Activated CD8-positive, alpha-beta T cell treated with anti-CD3 and anti-CD28 coated beads for 36 hours (primary cell): ENCODE measurements at regions not wholly inside any gene's neighbourhood (a gene's known extent, or its start where the extent isn't known, plus 50 kb on each side); places are given as distances from the start of the nearest gene placed in this dataset.

ENCODE experiments used
- ATAC-seq: fragments of 200-7000 bp; cut with Tn5 transposase; one replicate; pipeline ENCODE4 v1.10.0; 2021; ENCODE audit warnings: mild to moderate bottlenecking, moderate library complexity
- CTCF ChIA-PET: fragments of 350-600 bp; sonication (Branson Sonifier 250); formaldehyde crosslinking; loops from one replicate; lab custom pipeline; 2021; ENCODE audit warnings: antibody characterized with exemption; lab: Charles Lee
- POLR2A ChIA-PET: fragments of 350-600 bp; sonication (Branson Sonifier 250); formaldehyde crosslinking; loops from one replicate; lab custom pipeline; 2021; ENCODE audit warnings: antibody characterized with exemption; lab: Charles Lee
- DNase-seq: peaks from one replicate; pipeline ENCODE4 v3.0.0-alpha.2; 2020
- H3K27ac Mint-ChIP-seq: one replicate; pipeline ENCODE4 v1.8.0; 2021; ENCODE audit warnings: mild to moderate bottlenecking, mixed read lengths
- H3K27me3 Mint-ChIP-seq: one replicate; pipeline ENCODE4 v1.8.0; 2021; ENCODE audit warnings: mixed read lengths
- H3K36me3 Mint-ChIP-seq: one replicate; pipeline ENCODE4 v1.8.0; 2021; ENCODE audit warnings: low read depth, mixed read lengths
- H3K4me1 Mint-ChIP-seq: one replicate; pipeline ENCODE4 v1.8.0; 2021; ENCODE audit warnings: low read depth, mixed read lengths
- H3K4me3 Mint-ChIP-seq: one replicate; pipeline ENCODE4 v1.8.0; 2021; ENCODE audit warnings: mild to moderate bottlenecking, moderate library complexity, mixed read lengths
- H3K9me3 Mint-ChIP-seq: one replicate; pipeline ENCODE4 v1.8.0; 2021; ENCODE audit warnings: mixed read lengths
- intact Hi-C: fragments of 100-400 bp; cut with micrococcal nuclease; formaldehyde crosslinking; loops from one replicate; pipeline ENCODE4 v1.10.0; 2022
- TF ChIP-seq, protein P1 (sequence below): fragments of 200-600 bp; IDR thresholded peaks from one replicate; pipeline ENCODE4 v1.8.0; 2022; ENCODE audit warnings: antibody characterized with exemption, mild to moderate bottlenecking

DNA sequence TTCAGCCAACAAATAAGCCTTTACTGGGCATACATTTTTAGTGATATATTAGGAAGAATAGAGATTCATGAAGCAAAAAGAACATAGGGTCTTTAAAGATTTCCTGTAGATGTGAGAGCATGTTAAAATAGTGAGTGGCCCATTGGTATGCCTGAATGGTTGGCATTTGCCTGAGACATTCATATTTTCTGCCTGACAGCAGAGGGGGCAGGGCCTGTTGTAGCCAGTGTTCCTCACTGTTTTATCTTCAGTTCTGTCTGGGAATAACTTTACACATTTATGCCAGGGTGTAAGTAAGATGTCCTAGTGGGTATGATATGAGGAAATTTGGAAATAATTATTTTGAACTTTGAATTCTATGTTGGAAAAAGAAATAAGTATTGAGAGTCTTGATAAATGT, 704.7 kb upstream of the ARPP21 start:
- ChIA-PET CTCF (no interaction called here), POLR2A (no interaction called here)
- Mint-ChIP-seq H3K27me3 (no peaks in the 10 kb centered on the region), H3K27ac (no peak overlapping the region), H3K4me3 (no peak overlapping the region), H3K9me3 (peaks cover 11% of the 10 kb centered on the region), H3K36me3 (no peaks in the 10 kb centered on the region), H3K4me1 (no peaks in the 10 kb centered on the region)
- ATAC-seq (no peak), DNase-seq (no peak)
- TF ChIP-seq, protein P1, sequence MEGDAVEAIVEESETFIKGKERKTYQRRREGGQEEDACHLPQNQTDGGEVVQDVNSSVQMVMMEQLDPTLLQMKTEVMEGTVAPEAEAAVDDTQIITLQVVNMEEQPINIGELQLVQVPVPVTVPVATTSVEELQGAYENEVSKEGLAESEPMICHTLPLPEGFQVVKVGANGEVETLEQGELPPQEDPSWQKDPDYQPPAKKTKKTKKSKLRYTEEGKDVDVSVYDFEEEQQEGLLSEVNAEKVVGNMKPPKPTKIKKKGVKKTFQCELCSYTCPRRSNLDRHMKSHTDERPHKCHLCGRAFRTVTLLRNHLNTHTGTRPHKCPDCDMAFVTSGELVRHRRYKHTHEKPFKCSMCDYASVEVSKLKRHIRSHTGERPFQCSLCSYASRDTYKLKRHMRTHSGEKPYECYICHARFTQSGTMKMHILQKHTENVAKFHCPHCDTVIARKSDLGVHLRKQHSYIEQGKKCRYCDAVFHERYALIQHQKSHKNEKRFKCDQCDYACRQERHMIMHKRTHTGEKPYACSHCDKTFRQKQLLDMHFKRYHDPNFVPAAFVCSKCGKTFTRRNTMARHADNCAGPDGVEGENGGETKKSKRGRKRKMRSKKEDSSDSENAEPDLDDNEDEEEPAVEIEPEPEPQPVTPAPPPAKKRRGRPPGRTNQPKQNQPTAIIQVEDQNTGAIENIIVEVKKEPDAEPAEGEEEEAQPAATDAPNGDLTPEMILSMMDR, result no peak
- intact Hi-C loops, result no loop called here

DNA sequence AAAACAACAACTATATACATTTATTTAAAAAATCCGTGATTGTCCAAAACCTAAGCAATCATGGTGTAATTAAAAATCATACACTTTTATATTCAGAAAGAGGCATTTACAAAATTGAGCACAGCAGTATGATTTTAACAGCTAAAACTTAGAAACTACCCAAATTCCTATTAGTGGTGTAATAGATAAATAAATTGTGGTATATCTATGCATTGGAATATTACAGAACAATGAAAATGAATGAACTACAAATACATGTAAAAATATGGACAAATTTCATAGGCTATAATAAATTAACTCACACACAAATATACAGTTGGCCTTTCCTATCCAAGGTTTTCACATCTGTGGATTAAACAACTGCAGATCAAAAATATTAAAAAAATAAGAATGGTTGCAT, 700.5 kb upstream of the ARPP21 start:
- Mint-ChIP-seq H3K4me1 (no peaks in the 10 kb centered on the region), H3K9me3 (no peaks in the 10 kb centered on the region), H3K27ac (no peak overlapping the region), H3K36me3 (no peaks in the 10 kb centered on the region), H3K27me3 (no peaks in the 10 kb centered on the region), H3K4me3 (no peak overlapping the region)
- ATAC-seq (no peak), DNase-seq (no peak)
- ChIA-PET POLR2A (no interaction called here), CTCF (no interaction called here)
- intact Hi-C loops, result no loop called here
- TF ChIP-seq, protein P1, result no peak

DNA sequence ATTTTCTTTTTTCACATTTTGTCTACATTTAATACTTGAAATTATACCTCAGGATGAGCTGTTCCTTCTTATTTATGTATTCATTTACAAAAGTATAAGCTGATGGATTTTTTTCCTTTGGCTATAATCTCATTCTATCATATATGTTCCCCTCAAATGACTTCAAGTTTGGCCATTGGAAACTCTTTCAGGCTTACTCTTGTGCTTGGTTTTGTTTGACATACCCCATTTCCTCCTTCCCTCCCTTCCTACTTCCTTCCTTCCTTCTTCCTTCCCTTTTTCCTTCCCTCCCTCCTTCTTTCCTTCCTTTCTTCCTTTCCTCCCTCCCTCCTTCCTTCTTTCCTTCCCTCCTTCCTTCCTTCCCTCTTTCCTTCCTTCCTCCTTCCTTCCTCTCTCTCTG, 697.1 kb upstream of the ARPP21 start:
- Mint-ChIP-seq H3K9me3 (no peaks in the 10 kb centered on the region), H3K27me3 (no peaks in the 10 kb centered on the region), H3K36me3 (no peaks in the 10 kb centered on the region), H3K4me3 (no peak overlapping the region), H3K4me1 (no peaks in the 10 kb centered on the region), H3K27ac (no peak overlapping the region)
- POLR2A ChIA-PET, result no interaction called here
- no peak for ATAC-seq
- CTCF ChIA-PET, result no interaction called here
- intact Hi-C loops, result no loop called here
- TF ChIP-seq, protein P1, result no peak
- no peak for DNase-seq

DNA sequence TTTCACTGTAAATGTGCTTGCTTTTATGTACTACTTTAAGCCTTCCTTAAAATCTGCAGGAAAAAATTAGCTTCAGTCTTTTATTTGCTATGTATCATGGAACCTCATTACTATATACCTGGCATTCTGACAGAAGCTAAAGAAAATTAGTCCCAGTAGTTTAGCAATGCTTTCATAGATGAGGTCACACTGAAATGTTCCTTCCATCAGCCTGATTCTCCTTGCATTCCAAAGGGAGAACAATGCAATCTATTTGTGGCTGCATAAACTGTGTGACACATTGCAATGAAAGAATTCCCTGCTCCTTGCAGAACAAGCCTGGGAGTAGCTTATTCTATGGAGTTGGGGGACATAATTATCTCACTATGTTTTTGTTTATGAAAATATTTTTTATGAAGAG, 691.5 kb upstream of the ARPP21 start:
- intact Hi-C loops, result no loop called here
- no peak overlapping the region for H3K27ac Mint-ChIP-seq
- no peaks in the 10 kb centered on the region for H3K36me3 Mint-ChIP-seq
- CTCF ChIA-PET, result no interaction called here
- POLR2A ChIA-PET, result no interaction called here
- ATAC-seq, result no peak
- peaks cover 1% of the 10 kb centered on the region for H3K27me3 Mint-ChIP-seq
- no peaks in the 10 kb centered on the region for H3K4me1 Mint-ChIP-seq
- TF ChIP-seq, protein P1, result no peak
- no peak for DNase-seq
- H3K9me3 Mint-ChIP-seq, result peaks cover 1% of the 10 kb centered on the region
- no peak overlapping the region for H3K4me3 Mint-ChIP-seq

DNA sequence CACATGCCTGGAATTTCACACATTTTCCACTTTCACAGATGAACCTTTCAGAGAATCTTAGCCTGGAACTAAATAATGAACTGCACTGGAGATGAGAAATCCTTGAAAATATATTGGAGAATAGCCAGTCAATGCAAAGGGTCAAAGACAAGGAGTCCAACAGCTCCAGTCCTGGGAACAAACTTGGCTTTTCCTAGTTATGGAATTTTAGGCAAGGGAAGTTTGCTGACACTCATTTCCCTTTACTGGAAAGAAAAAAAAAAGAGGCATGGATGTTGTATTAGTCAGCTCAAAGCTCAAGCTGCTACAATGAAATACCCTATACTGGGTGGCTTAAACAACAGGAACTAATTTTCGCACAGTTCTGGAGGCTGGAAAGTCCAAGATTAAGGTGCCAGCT, 690.8 kb upstream of the ARPP21 start:
- Mint-ChIP-seq H3K4me3 (no peak overlapping the region), H3K9me3 (peaks cover 1% of the 10 kb centered on the region), H3K27me3 (peaks cover 1% of the 10 kb centered on the region), H3K27ac (no peak overlapping the region), H3K36me3 (no peaks in the 10 kb centered on the region), H3K4me1 (no peaks in the 10 kb centered on the region)
- ChIA-PET CTCF (no interaction called here), POLR2A (no interaction called here)
- intact Hi-C loops, result no loop called here
- ATAC-seq (no peak), DNase-seq (no peak)
- TF ChIP-seq, protein P1, result no peak
